Neural cell (in vitro differentiated cells): ENCODE measurements at regions not wholly inside any gene's neighbourhood (a gene's known extent, or its start where the extent isn't known, plus 50 kb on each side); places are given as distances from the start of the nearest gene placed in this dataset.

Experiments
- H2AFZ ChIP-seq: fragments of 200-600, 300-800 bp; sonication (generic), shearing (Covaris generic); 2 replicates; pipeline ENCODE4 v1.6.0; 2014; ENCODE audit warnings: low read depth, mild to moderate bottlenecking, antibody characterized with exemption, low read length, moderate library complexity
- H3F3A ChIP-seq: fragments of 200-600 bp; shearing (Covaris generic); 2 replicates; pipeline ENCODE4 v1.6.1; 2016; ENCODE audit warnings: mild to moderate bottlenecking, moderate library complexity, mixed read lengths, antibody characterized with exemption, low read length; ENCODE audit not compliant: insufficient read depth, poor library complexity, severe bottlenecking
- H3K27ac ChIP-seq: fragments of 200-600, 300-800 bp; sonication (generic), shearing (Covaris generic); 2 replicates; pipeline ENCODE4 v1.5.1; 2014; ENCODE audit warnings: mild to moderate bottlenecking, low read length, moderate library complexity
- H3K27me3 ChIP-seq: fragments of 300-800, 200-600 bp; sonication (generic), shearing (Covaris generic); 2 replicates; pipeline ENCODE4 v1.6.0; 2014; ENCODE audit warnings: mild to moderate bottlenecking, low read depth, low read length, moderate library complexity; ENCODE audit not compliant: insufficient read depth
- H3K36me3 ChIP-seq: fragments of 300-800, 200-600 bp; sonication (generic), shearing (Covaris generic); 2 replicates; pipeline ENCODE4 v1.5.1; 2014; ENCODE audit warnings: mild to moderate bottlenecking, antibody characterized with exemption, low read length, moderate library complexity; ENCODE audit not compliant: insufficient read depth
- H3K4me2 ChIP-seq: fragments of 300-800, 200-600 bp; sonication (generic), shearing (Covaris generic); 2 replicates; pipeline ENCODE4 v1.6.0; 2014; ENCODE audit warnings: mild to moderate bottlenecking, low read length
- H3K4me3 ChIP-seq: fragments of 300-800, 200-600 bp; sonication (generic), shearing (Covaris generic); 2 replicates; pipeline ENCODE4 v1.5.1; 2014; ENCODE audit warnings: mild to moderate bottlenecking, low read length, moderate library complexity
- H3K79me2 ChIP-seq: fragments of 200-600 bp; shearing (Covaris generic); replicated peaks from 2 replicates; pipeline ENCODE4 v1.6.0; 2014; ENCODE audit warnings: mild to moderate bottlenecking, low read length, moderate library complexity; ENCODE audit not compliant: insufficient read depth
- H3K9ac ChIP-seq: fragments of 300-800, 200-600 bp; sonication (generic), shearing (Covaris generic); 2 replicates; pipeline ENCODE4 v1.6.1; 2016; ENCODE audit warnings: mild to moderate bottlenecking, low read length, mixed read lengths
- H3K9me2 ChIP-seq: fragments of 200-600 bp; shearing (Covaris generic); 2 replicates; pipeline ENCODE4 v1.6.1; 2016; ENCODE audit warnings: mild to moderate bottlenecking, low read length, mixed read lengths; ENCODE audit not compliant: insufficient read depth
- H3K9me3 ChIP-seq: fragments of 200-600, 300-800 bp; sonication (generic), shearing (Covaris generic); 2 replicates; pipeline ENCODE4 v1.6.1; 2016; ENCODE audit warnings: mild to moderate bottlenecking, mixed run types, low read length, moderate library complexity, mixed read lengths
- H4K20me1 ChIP-seq: fragments of 200-600 bp; shearing (Covaris generic); 2 replicates; pipeline ENCODE4 v1.6.1; 2016; ENCODE audit warnings: mild to moderate bottlenecking, mixed run types; ENCODE audit not compliant: insufficient read depth
- EP300 ChIP-seq: fragments of 450-650 bp; conservative IDR thresholded peaks from 2 replicates; pipeline ENCODE4 v1.6.1; 2014; ENCODE audit warnings: antibody characterized with exemption, mild to moderate bottlenecking, moderate library complexity; ENCODE audit not compliant: poor library complexity, severe bottlenecking
- EZH2 ChIP-seq: fragments of 200-600, 300-800 bp; shearing (Covaris generic), sonication (generic); IDR thresholded peaks from 2 replicates; pipeline ENCODE4 v1.6.1; 2014; ENCODE audit warnings: antibody characterized with exemption, low read length, borderline replicate concordance, mild to moderate bottlenecking; ENCODE audit not compliant: insufficient read depth, poor library complexity, severe bottlenecking
- MXI1 ChIP-seq: fragments of 450-650 bp; conservative IDR thresholded peaks from 2 replicates; pipeline ENCODE4 v1.6.1; 2014; ENCODE audit warnings: antibody characterized with exemption, mild to moderate bottlenecking; ENCODE audit not compliant: poor library complexity, severe bottlenecking
- POLR2AphosphoS5 ChIP-seq: IDR thresholded peaks from 2 replicates; pipeline ENCODE4 v1.6.1; 2012
- RAD21 ChIP-seq: fragments of 450-650 bp; conservative IDR thresholded peaks from 2 replicates; pipeline ENCODE4 v1.6.1; 2014; ENCODE audit warnings: antibody characterized with exemption, mild to moderate bottlenecking, moderate library complexity
- SMC3 ChIP-seq: fragments of 450-650 bp; conservative IDR thresholded peaks from 2 replicates; pipeline ENCODE4 v1.6.1; 2014; ENCODE audit warnings: antibody characterized with exemption, mild to moderate bottlenecking, moderate library complexity; ENCODE audit not compliant: poor library complexity
- TAF1 ChIP-seq: IDR thresholded peaks from 2 replicates; pipeline ENCODE4 v1.6.1; 2012; ENCODE audit warnings: low read depth
- TF ChIP-seq, protein P1 (sequence below): IDR thresholded peaks from 2 replicates; pipeline ENCODE4 v1.6.1; 2012; ENCODE audit warnings: borderline replicate concordance
- TF ChIP-seq, protein P2 (sequence below): fragments of 450-650 bp; IDR thresholded peaks from 2 replicates; pipeline ENCODE4 v1.5.1; 2014; ENCODE audit warnings: antibody characterized with exemption, mild to moderate bottlenecking, moderate library complexity; ENCODE audit not compliant: poor library complexity, severe bottlenecking

DNA sequence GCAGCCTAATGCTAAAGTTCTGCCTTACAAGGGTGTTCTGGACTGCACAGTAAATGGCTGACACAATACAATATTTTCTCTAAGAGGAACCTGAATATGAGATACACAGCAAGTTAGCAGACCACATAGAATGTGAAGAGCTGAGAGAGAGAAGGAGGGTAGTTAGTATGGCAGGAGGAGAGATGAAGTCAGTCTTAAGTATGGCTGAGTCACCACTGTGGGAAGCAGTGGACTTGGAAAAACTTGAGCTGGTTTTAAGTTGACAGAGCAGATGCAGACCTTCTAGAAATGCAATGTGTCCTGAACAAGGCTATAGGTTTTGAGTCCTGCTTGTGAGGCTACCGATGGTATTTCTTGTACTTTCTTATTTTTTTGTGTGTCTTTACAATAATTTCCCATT is 172.5 kb downstream of the SH2D1A start:
- Histone ChIP-seq H3K4me2 (no peak overlapping the region), H3K79me2 (no peaks in the 10 kb centered on the region), H4K20me1 (no peaks in the 10 kb centered on the region), H3K9ac (no peak overlapping the region), H3K27me3 (no peaks in the 10 kb centered on the region), H3K9me2 (no peaks in the 10 kb centered on the region), H3K27ac (no peak overlapping the region), H3K9me3 (no peaks in the 10 kb centered on the region), H3K36me3 (no peaks in the 10 kb centered on the region), H3K4me3 (no peak overlapping the region), H3F3A (no peaks in the 10 kb centered on the region), H2AFZ (no peak overlapping the region)
- no peak for TF ChIP-seq EZH2
- no peak for TF ChIP-seq SMC3
- no peak for TF ChIP-seq EP300
- TF ChIP-seq, protein P1, sequence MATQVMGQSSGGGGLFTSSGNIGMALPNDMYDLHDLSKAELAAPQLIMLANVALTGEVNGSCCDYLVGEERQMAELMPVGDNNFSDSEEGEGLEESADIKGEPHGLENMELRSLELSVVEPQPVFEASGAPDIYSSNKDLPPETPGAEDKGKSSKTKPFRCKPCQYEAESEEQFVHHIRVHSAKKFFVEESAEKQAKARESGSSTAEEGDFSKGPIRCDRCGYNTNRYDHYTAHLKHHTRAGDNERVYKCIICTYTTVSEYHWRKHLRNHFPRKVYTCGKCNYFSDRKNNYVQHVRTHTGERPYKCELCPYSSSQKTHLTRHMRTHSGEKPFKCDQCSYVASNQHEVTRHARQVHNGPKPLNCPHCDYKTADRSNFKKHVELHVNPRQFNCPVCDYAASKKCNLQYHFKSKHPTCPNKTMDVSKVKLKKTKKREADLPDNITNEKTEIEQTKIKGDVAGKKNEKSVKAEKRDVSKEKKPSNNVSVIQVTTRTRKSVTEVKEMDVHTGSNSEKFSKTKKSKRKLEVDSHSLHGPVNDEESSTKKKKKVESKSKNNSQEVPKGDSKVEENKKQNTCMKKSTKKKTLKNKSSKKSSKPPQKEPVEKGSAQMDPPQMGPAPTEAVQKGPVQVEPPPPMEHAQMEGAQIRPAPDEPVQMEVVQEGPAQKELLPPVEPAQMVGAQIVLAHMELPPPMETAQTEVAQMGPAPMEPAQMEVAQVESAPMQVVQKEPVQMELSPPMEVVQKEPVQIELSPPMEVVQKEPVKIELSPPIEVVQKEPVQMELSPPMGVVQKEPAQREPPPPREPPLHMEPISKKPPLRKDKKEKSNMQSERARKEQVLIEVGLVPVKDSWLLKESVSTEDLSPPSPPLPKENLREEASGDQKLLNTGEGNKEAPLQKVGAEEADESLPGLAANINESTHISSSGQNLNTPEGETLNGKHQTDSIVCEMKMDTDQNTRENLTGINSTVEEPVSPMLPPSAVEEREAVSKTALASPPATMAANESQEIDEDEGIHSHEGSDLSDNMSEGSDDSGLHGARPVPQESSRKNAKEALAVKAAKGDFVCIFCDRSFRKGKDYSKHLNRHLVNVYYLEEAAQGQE, result no peak
- no peak for TF ChIP-seq MXI1
- TF ChIP-seq TAF1, result no peak
- TF ChIP-seq RAD21, result no peak
- TF ChIP-seq, protein P2, sequence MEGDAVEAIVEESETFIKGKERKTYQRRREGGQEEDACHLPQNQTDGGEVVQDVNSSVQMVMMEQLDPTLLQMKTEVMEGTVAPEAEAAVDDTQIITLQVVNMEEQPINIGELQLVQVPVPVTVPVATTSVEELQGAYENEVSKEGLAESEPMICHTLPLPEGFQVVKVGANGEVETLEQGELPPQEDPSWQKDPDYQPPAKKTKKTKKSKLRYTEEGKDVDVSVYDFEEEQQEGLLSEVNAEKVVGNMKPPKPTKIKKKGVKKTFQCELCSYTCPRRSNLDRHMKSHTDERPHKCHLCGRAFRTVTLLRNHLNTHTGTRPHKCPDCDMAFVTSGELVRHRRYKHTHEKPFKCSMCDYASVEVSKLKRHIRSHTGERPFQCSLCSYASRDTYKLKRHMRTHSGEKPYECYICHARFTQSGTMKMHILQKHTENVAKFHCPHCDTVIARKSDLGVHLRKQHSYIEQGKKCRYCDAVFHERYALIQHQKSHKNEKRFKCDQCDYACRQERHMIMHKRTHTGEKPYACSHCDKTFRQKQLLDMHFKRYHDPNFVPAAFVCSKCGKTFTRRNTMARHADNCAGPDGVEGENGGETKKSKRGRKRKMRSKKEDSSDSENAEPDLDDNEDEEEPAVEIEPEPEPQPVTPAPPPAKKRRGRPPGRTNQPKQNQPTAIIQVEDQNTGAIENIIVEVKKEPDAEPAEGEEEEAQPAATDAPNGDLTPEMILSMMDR, result no peak
- TF ChIP-seq POLR2AphosphoS5, result no peak

DNA sequence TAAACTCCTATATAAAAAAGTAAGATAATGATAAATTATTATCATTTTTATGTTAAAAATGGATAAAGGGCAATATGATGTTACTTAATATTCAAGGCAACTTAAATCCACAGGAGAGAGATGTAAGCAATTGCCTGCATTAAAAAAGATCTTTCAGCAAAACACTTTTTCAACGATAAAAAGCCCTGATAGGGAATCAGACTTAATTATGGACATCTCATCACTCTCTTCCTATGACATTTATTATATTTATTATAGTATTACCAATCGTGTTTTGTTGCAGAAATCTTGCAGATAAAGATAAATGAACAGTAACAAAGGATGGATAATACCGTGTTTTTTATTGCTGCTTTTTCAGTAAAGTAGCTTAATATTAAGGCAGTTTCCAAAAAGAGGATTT is 178.5 kb downstream of the SH2D1A start:
- no peak overlapping the region for H3K4me3 ChIP-seq
- no peaks in the 10 kb centered on the region for H3K9me3 ChIP-seq
- no peaks in the 10 kb centered on the region for H3F3A ChIP-seq
- H3K27me3 ChIP-seq, result no peaks in the 10 kb centered on the region
- H3K9me2 ChIP-seq, result no peaks in the 10 kb centered on the region
- no peak overlapping the region for H3K4me2 ChIP-seq
- no peaks in the 10 kb centered on the region for H4K20me1 ChIP-seq
- H3K27ac ChIP-seq, result no peak overlapping the region
- H3K36me3 ChIP-seq, result no peaks in the 10 kb centered on the region
- no peak overlapping the region for H2AFZ ChIP-seq
- H3K9ac ChIP-seq, result no peak overlapping the region
- TF ChIP-seq SMC3 (no peak), EZH2 (no peak)
- TF ChIP-seq, protein P2, result no peak
- no peaks in the 10 kb centered on the region for H3K79me2 ChIP-seq
